Tibial artery (tissue), 4 donors: ENCODE measurements at regions not wholly inside any gene's neighbourhood (a gene's known extent, or its start where the extent isn't known, plus 50 kb on each side); places are given as distances from the start of the nearest gene placed in this dataset.

Source experiments
- DNase-seq, 2 donors: peaks; one replicate each; pipeline ENCODE4 v3.0.0-alpha.2; 2019
- H3K27ac ChIP-seq, 2 donors: fragments of 200-600 bp; sonication (generic) in 1 of 2; 1 replicate in 1 of 2; 2 replicates in 1 of 2; pipeline ENCODE4 v1.5.1; 2018 to 2019; ENCODE audit warnings: mild to moderate bottlenecking in 1 of 2
- H3K27me3 ChIP-seq, 2 donors: fragments of 200-600 bp; sonication (generic) in 1 of 2; one replicate each; pipeline versions ENCODE4 v1.5.1 to v1.6.0; 2016 to 2019
- H3K36me3 ChIP-seq, 3 donors: fragments of 200-600 bp; sonication (generic) in 2 of 3; one replicate each; pipeline ENCODE4 v1.5.1; 2016 to 2019; ENCODE audit warnings: mild to moderate bottlenecking in 2 of 3
- H3K4me1 ChIP-seq, 4 donors: fragments of 200-600 bp; sonication (generic) in 2 of 4; 1 replicate in 3 of 4; 2 replicates in 1 of 4; pipeline ENCODE4 v1.5.1; 2016 to 2019
- H3K4me3 ChIP-seq, 2 donors: fragments of 200-600 bp; sonication (generic) in 1 of 2; 1 replicate in 1 of 2; 2 replicates in 1 of 2; pipeline ENCODE4 v1.5.1; 2018 to 2019; ENCODE audit warnings: mild to moderate bottlenecking in 2 of 2
- H3K9me3 ChIP-seq, 3 donors: fragments of 200-600 bp; sonication (generic) in 1 of 3; one replicate each; pipeline ENCODE4 v1.5.1; 2016 to 2019
- CTCF ChIP-seq, 2 experiments: fragments of 200-600 bp in 1 of 2; fragments of 450-650 bp in 1 of 2; IDR thresholded peaks; one replicate each; pipeline ENCODE4 v1.5.1; 2017 to 2019; ENCODE audit warnings: antibody characterized with exemption in 2 of 2, mild to moderate bottlenecking in 1 of 2, moderate library complexity in 1 of 2
- intact Hi-C: fragments of 100-400 bp; cut with DNase I; formaldehyde crosslinking; loops from one replicate; pipeline ENCODE4 v1.15.0; 2023; ENCODE audit warnings: low total_unique reads

- H3K4me1 ChIP-seq: no peaks in the 10 kb centered on the region
- H3K4me3 ChIP-seq: no peak overlapping the region
- no peaks in the 10 kb centered on the region for H3K27me3 ChIP-seq
- H3K36me3 ChIP-seq: no peaks in the 10 kb centered on the region
- DNase-seq: no peak
- H3K9me3 ChIP-seq: no peaks in the 10 kb centered on the region
- intact Hi-C loops: no loop called here
- H3K27ac ChIP-seq: no peak overlapping the region
- TF ChIP-seq CTCF (IDR thresholded peaks at IDR 0.05): no peak
Measured at GRCh38 chr4:186775902-186776301, 52.2 kb upstream of the FAT1 start.

GRCh38 chr4:186778134-186778533 is 54.5 kb upstream of the FAT1 start:
- TF ChIP-seq CTCF (IDR thresholded peaks at IDR 0.05): no peak
- intact Hi-C loops: no loop called here
- no peaks in the 10 kb centered on the region for H3K4me1 ChIP-seq
- no peak overlapping the region for H3K4me3 ChIP-seq
- H3K27ac ChIP-seq: no peak overlapping the region
- no peaks in the 10 kb centered on the region for H3K27me3 ChIP-seq
- H3K36me3 ChIP-seq: no peaks in the 10 kb centered on the region
- DNase-seq: no peak
- H3K9me3 ChIP-seq: no peaks in the 10 kb centered on the region

- H3K4me3 ChIP-seq: no peak overlapping the region
- H3K9me3 ChIP-seq: no peaks in the 10 kb centered on the region
- H3K27me3 ChIP-seq: no peaks in the 10 kb centered on the region
- no peak for TF ChIP-seq CTCF (IDR thresholded peaks at IDR 0.05)
- H3K36me3 ChIP-seq: no peaks in the 10 kb centered on the region
- no peaks in the 10 kb centered on the region for H3K4me1 ChIP-seq
- H3K27ac ChIP-seq: no peak overlapping the region
- intact Hi-C loops: no loop called here
- no peak for DNase-seq
Measured at GRCh38 chr4:186780291-186781031, 56.8 kb upstream of the FAT1 start.

GRCh38 chr4:186781032-186781917 is 57.6 kb upstream of the FAT1 start:
- intact Hi-C loops: no loop called here
- Histone ChIP-seq H3K27ac (no peak overlapping the region), H3K36me3 (no peaks in the 10 kb centered on the region), H3K27me3 (no peaks in the 10 kb centered on the region), H3K9me3 (no peaks in the 10 kb centered on the region), H3K4me3 (no peak overlapping the region), H3K4me1 (no peaks in the 10 kb centered on the region)
- no peak for DNase-seq
- TF ChIP-seq CTCF (IDR thresholded peaks at IDR 0.05): no peak

GRCh38 chr4:186782302-186782701 is 58.6 kb upstream of the FAT1 start:
- TF ChIP-seq CTCF (IDR thresholded peaks at IDR 0.05): no peak
- DNase-seq: no peak
- Histone ChIP-seq H3K4me1 (no peaks in the 10 kb centered on the region), H3K36me3 (no peaks in the 10 kb centered on the region), H3K4me3 (no peak overlapping the region), H3K9me3 (no peaks in the 10 kb centered on the region), H3K27ac (no peak overlapping the region), H3K27me3 (no peaks in the 10 kb centered on the region)
- intact Hi-C loops: no loop called here
